Ishikawa (cell line): ENCODE measurements at regions not wholly inside any gene's neighbourhood (a gene's known extent, or its start where the extent isn't known, plus 50 kb on each side); places are given as distances from the start of the nearest gene placed in this dataset.

Source experiments
- CREB1 ChIP-seq: IDR thresholded peaks from 2 replicates; pipeline ENCODE4 v1.6.1; 2012; ENCODE audit warnings: low read depth
- EP300 ChIP-seq: IDR thresholded peaks from 2 replicates; pipeline ENCODE4 v1.6.1; 2012; ENCODE audit warnings: borderline replicate concordance
- FOXM1 ChIP-seq: IDR thresholded peaks from 2 replicates; pipeline ENCODE4 v1.6.1; 2012; ENCODE audit warnings: low read depth, borderline replicate concordance
- MAX ChIP-seq: IDR thresholded peaks from 2 replicates; pipeline ENCODE4 v1.6.1; 2012
- NFIC ChIP-seq: IDR thresholded peaks from 2 replicates; pipeline ENCODE4 v1.6.1; 2012
- REST ChIP-seq: IDR thresholded peaks from 2 replicates; pipeline ENCODE4 v1.6.1; 2012; ENCODE audit warnings: low read depth, mild to moderate bottlenecking
- TCF12 ChIP-seq: IDR thresholded peaks from 2 replicates; pipeline ENCODE4 v1.6.1; 2012; ENCODE audit warnings: low read depth
- ZBTB7A ChIP-seq: IDR thresholded peaks from 2 replicates; pipeline ENCODE4 v1.6.1; 2012; ENCODE audit warnings: low read depth

DNA sequence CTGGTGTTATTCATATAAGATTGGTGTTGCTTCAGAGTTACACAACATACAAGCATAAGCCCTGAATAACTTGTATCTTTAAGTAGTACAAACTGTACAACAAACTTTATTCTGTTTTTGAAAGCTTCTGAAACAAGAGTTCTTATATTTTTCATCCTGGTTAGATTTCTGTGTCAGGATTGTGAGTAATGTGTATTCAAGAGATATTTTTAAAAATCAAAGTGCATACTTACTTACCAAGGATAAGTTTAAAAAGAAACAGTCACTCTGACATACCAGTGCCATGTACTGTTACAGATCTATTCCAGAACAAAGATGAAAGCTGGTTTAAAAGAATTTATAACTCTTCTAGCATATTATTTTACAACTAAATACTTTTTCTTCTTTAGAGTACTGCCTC lies 755.1 kb downstream of the ZPLD1 start:
- TF ChIP-seq TCF12 (no peak), EP300 (no peak), MAX (no peak), NFIC (no peak), REST (no peak), CREB1 (no peak), FOXM1 (no peak), ZBTB7A (no peak)
